Choroid plexus epithelial cell (primary cell): ENCODE measurements at regions not wholly inside any gene's neighbourhood (a gene's known extent, or its start where the extent isn't known, plus 50 kb on each side); places are given as distances from the start of the nearest gene placed in this dataset.

Experiments used
- DNase-seq: peaks from one replicate; pipeline ENCODE4 v3.0.0-alpha.2; 2010; ENCODE audit warnings: low read depth
- H3K4me3 ChIP-seq: 2 replicates; pipeline ENCODE4 v1.5.1; 2011; ENCODE audit warnings: low read depth, mild to moderate bottlenecking, control low read depth, low read length, moderate library complexity
- CTCF ChIP-seq: conservative IDR thresholded peaks from 2 replicates; pipeline ENCODE4 v1.5.1; 2011; ENCODE audit warnings: low read depth, mild to moderate bottlenecking, control low read depth, inconsistent platforms, low read length, moderate library complexity

- H3K4me3 ChIP-seq: no peak overlapping the region
- peak; percentile 89 for DNase-seq
- TF ChIP-seq CTCF: no peak
Observed at GRCh38 chr1:186620566-186621350, 59.5 kb downstream of the PTGS2 start.

GRCh38 chr1:186618401-186619170, 61.6 kb downstream of the PTGS2 start:
- TF ChIP-seq CTCF: no peak
- H3K4me3 ChIP-seq: peak overlapping the region; percentile 34
- peak; percentile 37 for DNase-seq

GRCh38 chr1:186617926-186618325, 62.3 kb downstream of the PTGS2 start:
- H3K4me3 ChIP-seq: no peak overlapping the region
- DNase-seq: no peak
- TF ChIP-seq CTCF: peak; percentile 5

- no peak for DNase-seq
- no peak overlapping the region for H3K4me3 ChIP-seq
- TF ChIP-seq CTCF: no peak
Observed at GRCh38 chr1:186616511-186616910, 63.7 kb downstream of the PTGS2 start.

GRCh38 chr1:186615332-186615731, 64.9 kb downstream of the PTGS2 start:
- no peak for TF ChIP-seq CTCF

GRCh38 chr1:186611156-186611555, 69.1 kb downstream of the PTGS2 start:
- TF ChIP-seq CTCF: no peak
- no peak for DNase-seq
- no peak overlapping the region for H3K4me3 ChIP-seq

More at GRCh38 chr1:186615332-186615731, 64.9 kb downstream of the PTGS2 start:
- no peak overlapping the region for H3K4me3 ChIP-seq
- DNase-seq: peak; percentile 15

- DNase-seq: no peak
- no peak overlapping the region for H3K4me3 ChIP-seq
- TF ChIP-seq CTCF: no peak
Observed at GRCh38 chr1:186609183-186609582, 71.0 kb downstream of the PTGS2 start.
